PC-3 (cell line): ENCODE measurements at regions not wholly inside any gene's neighbourhood (a gene's known extent, or its start where the extent isn't known, plus 50 kb on each side); places are given as distances from the start of the nearest gene placed in this dataset.

Experiments used
- EZH2 ChIP-seq: fragments of 300-600 bp; sonication (generic); IDR thresholded peaks from one replicate; pipeline ENCODE4 v1.6.1; 2017; ENCODE audit warnings: antibody characterized with exemption, mild to moderate bottlenecking, low read length; ENCODE audit not compliant: unreplicated experiment
- EZH2phosphoT487 ChIP-seq: fragments of 300-600 bp; sonication (generic); IDR thresholded peaks from 2 replicates; pipeline ENCODE4 v1.6.1; 2018; ENCODE audit warnings: mild to moderate bottlenecking, antibody characterized with exemption, low read length, borderline replicate concordance
- TF ChIP-seq, protein P1 (sequence below): fragments of 300-600 bp; sonication (generic); conservative IDR thresholded peaks from 2 replicates; pipeline ENCODE4 v1.5.1; 2017; ENCODE audit warnings: antibody characterized with exemption, low read depth, mild to moderate bottlenecking, low read length

DNA sequence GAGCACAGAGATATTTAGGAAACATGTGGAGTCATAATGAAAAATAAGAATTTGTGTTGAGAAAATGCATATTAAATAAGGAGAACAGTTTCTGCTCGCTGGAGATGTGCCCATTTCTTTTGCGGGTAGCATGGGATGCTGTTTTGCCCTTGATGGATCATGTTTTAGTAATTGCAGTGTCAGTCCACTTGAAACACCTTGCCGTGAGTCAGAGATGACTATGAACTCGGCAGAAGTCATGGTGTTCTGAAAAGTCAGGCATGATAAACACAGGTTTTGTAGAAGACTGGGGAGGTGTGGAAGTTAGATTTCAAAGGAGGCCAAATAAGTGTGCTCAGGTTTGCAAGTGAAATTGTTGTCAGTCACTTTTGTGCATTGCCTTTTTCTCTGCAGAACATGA, 315.0 kb upstream of the LRRC7 start:
- TF ChIP-seq, protein P1, sequence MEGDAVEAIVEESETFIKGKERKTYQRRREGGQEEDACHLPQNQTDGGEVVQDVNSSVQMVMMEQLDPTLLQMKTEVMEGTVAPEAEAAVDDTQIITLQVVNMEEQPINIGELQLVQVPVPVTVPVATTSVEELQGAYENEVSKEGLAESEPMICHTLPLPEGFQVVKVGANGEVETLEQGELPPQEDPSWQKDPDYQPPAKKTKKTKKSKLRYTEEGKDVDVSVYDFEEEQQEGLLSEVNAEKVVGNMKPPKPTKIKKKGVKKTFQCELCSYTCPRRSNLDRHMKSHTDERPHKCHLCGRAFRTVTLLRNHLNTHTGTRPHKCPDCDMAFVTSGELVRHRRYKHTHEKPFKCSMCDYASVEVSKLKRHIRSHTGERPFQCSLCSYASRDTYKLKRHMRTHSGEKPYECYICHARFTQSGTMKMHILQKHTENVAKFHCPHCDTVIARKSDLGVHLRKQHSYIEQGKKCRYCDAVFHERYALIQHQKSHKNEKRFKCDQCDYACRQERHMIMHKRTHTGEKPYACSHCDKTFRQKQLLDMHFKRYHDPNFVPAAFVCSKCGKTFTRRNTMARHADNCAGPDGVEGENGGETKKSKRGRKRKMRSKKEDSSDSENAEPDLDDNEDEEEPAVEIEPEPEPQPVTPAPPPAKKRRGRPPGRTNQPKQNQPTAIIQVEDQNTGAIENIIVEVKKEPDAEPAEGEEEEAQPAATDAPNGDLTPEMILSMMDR, result no peak
- TF ChIP-seq EZH2 (no peak), EZH2phosphoT487 (no peak)
